ENCODE measurements at regions not wholly inside any gene's neighbourhood (a gene's known extent, or its start where the extent isn't known, plus 50 kb on each side); places are given as distances from the start of the nearest gene placed in this dataset.

DNA sequence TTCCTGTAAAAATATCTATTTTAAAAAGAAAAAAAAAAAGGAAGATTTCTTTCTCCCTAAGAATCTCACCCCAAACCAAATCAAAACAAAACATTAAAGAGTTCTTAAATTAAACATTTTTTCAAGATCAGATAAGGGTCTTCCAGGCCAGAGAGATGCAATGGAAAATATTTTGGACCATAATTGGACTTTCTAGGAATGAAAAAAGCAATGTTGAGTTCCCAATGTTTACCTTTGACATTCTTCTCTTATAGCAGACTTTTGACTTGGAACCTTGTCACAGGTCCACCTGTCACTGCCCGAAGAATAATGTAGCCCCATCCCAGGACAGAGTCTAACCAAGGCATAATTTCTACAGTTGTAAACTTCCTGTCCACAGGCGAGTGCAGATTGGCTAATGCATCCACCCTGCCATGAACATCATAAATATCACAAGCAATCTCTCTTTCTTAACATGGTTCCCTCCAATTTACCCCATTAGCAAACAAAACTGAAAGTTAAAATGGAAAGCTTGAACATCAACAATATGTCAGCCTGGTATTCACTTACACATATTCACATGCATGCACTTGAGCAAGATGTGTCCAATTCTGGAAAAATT is 121.7 kb upstream of the ZNF366 start:
- Histone ChIP-seq H3K27ac (ENCODE audit: low read depth in 2 of 2, low read length in 2 of 2) (no peak overlapping the region), H3K4me3 (ENCODE audit: low read length in 2 of 2) (no peak overlapping the region), H3K36me3 (ENCODE audit: control insufficient read depth in 2 of 2, insufficient read depth in 2 of 2, low read length in 2 of 2) (no peaks in the 10 kb centered on the region), H3K27me3 (ENCODE audit: control insufficient read depth in 2 of 2, insufficient read depth in 2 of 2, low read length in 2 of 2) (no peaks in the 10 kb centered on the region), H3K4me1 (ENCODE audit: control insufficient read depth in 2 of 2, insufficient read depth in 2 of 2, low read length in 2 of 2) (peaks cover 0 to 4% of the 10 kb centered on the region in 2 donors), H3K9ac (ENCODE audit: low read depth in 1 of 2, low read length in 2 of 2) (no peak overlapping the region), H3K9me3 (ENCODE audit: control insufficient read depth in 2 of 2, low read length in 2 of 2) (no peaks in the 10 kb centered on the region)

DNA sequence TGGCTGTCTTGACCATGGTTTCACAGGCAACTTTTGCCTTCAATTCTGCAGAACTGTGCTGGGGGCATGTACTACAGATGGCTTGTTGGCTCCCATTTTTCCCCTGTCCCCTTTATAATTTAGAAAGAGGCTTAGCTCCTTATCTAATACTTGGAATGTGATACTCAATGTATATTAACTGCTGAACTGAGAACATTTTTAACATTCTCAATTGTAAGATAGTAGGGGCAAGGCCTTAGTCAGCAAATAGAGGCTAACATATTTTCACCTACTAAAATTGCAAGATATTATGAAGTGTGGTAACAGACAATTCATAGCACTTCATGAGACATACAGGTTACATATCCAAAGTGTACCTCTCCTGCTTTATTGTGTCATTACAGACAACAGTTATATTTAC is 118.1 kb upstream of the ZNF366 start:
- H3K9ac ChIP-seq (ENCODE audit: low read depth in 1 of 2, low read length in 2 of 2) = no peak overlapping the region
- no peak overlapping the region for H3K4me3 ChIP-seq (ENCODE audit: low read length in 2 of 2)
- H3K27ac ChIP-seq (ENCODE audit: low read depth in 2 of 2, low read length in 2 of 2) = no peak overlapping the region
- H3K27me3 ChIP-seq (ENCODE audit: control insufficient read depth in 2 of 2, insufficient read depth in 2 of 2, low read length in 2 of 2) = no peaks in the 10 kb centered on the region
- no peaks in the 10 kb centered on the region for H3K9me3 ChIP-seq (ENCODE audit: control insufficient read depth in 2 of 2, low read length in 2 of 2)
- H3K4me1 ChIP-seq (ENCODE audit: control insufficient read depth in 2 of 2, insufficient read depth in 2 of 2, low read length in 2 of 2) = peaks cover 0 to 4% of the 10 kb centered on the region in 2 donors
- no peaks in the 10 kb centered on the region for H3K36me3 ChIP-seq (ENCODE audit: control insufficient read depth in 2 of 2, insufficient read depth in 2 of 2, low read length in 2 of 2)

DNA sequence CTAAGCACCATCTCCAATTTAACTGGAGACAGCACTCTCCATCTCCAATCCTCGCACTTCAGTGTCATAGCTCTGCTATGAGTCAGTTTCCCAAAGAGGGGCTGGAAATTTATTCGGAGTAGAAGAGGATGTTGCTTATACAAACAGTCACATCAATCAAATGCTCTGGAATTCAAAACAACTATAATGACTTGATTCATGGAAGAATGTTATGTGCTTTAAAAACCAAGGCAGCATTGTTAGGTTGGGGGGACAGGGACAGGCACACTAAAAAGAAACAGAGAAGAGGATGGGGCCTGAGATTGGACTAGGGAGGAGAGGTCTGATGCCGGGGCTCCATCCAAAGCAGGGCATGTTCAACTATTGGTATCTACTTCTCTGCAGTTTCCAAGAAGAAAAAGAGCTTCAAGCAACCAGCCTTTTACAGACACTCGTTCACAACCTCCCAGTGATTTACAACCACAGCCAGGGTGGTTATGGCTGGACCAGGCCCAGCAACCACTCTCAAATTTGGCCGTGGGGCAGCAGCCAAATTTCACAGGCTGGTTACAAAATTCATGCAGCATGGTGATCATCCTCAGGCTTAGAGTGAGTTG is 117.5 kb upstream of the ZNF366 start:
- no peaks in the 10 kb centered on the region for H3K36me3 ChIP-seq (ENCODE audit: control insufficient read depth in 2 of 2, insufficient read depth in 2 of 2, low read length in 2 of 2)
- no peaks in the 10 kb centered on the region for H3K27me3 ChIP-seq (ENCODE audit: control insufficient read depth in 2 of 2, insufficient read depth in 2 of 2, low read length in 2 of 2)
- no peak overlapping the region for H3K27ac ChIP-seq (ENCODE audit: low read depth in 2 of 2, low read length in 2 of 2)
- no peak overlapping the region for H3K4me3 ChIP-seq (ENCODE audit: low read length in 2 of 2)
- H3K9me3 ChIP-seq (ENCODE audit: control insufficient read depth in 2 of 2, low read length in 2 of 2) = no peaks in the 10 kb centered on the region
- H3K4me1 ChIP-seq (ENCODE audit: control insufficient read depth in 2 of 2, insufficient read depth in 2 of 2, low read length in 2 of 2) = peaks cover 0 to 4% of the 10 kb centered on the region in 2 donors
- no peak overlapping the region for H3K9ac ChIP-seq (ENCODE audit: low read depth in 1 of 2, low read length in 2 of 2)

DNA sequence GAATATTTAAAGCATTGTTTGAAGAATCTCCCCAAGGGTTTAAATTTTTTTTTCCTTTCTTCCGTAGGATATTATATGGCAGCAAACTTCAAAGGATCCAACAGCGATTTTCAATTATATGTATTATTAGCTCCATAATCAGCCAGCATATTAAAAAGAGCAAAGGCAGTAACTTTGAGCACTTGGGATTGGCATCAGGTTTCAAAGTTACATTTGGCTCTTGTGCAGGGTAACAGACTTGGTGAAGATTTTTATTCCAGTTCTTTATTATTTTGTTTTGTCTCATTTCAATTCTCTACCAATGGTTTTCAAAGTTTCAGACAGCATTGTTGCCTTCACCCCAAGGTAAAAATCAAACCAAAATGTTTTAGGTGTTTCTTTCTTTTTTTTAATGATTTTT is 116.7 kb upstream of the ZNF366 start:
- H3K9me3 ChIP-seq (ENCODE audit: control insufficient read depth in 2 of 2, low read length in 2 of 2) = no peaks in the 10 kb centered on the region
- no peaks in the 10 kb centered on the region for H3K36me3 ChIP-seq (ENCODE audit: control insufficient read depth in 2 of 2, insufficient read depth in 2 of 2, low read length in 2 of 2)
- peaks cover 0 to 1% of the 10 kb centered on the region in 2 donors for H3K4me1 ChIP-seq (ENCODE audit: control insufficient read depth in 2 of 2, insufficient read depth in 2 of 2, low read length in 2 of 2)
- H3K9ac ChIP-seq (ENCODE audit: low read depth in 1 of 2, low read length in 2 of 2) = no peak overlapping the region
- no peak overlapping the region for H3K27ac ChIP-seq (ENCODE audit: low read depth in 2 of 2, low read length in 2 of 2)
- H3K4me3 ChIP-seq (ENCODE audit: low read length in 2 of 2) = no peak overlapping the region
- no peaks in the 10 kb centered on the region for H3K27me3 ChIP-seq (ENCODE audit: control insufficient read depth in 2 of 2, insufficient read depth in 2 of 2, low read length in 2 of 2)

DNA sequence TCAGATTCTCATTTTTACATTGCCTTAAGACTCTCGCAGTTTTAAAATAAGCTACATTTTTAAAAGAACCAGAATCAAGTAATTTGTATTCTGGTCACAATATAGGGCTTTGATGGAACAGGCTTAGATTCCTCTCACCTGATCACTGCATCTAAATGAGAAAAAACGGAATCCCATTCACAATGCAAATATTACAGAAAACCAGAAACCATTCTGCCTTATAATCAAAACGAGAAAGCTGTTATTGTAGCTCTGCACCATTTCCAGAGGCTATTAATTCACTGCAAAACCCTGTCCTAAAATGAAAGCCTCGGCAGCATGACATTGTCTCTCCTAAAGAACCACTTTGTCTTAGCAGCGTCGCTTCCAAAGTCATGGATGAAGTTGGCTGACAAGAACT is 116.1 kb upstream of the ZNF366 start:
- Histone ChIP-seq H3K4me3 (ENCODE audit: low read length in 2 of 2) (no peak overlapping the region), H3K36me3 (ENCODE audit: control insufficient read depth in 2 of 2, insufficient read depth in 2 of 2, low read length in 2 of 2) (no peaks in the 10 kb centered on the region), H3K9ac (ENCODE audit: low read depth in 1 of 2, low read length in 2 of 2) (no peak overlapping the region), H3K9me3 (ENCODE audit: control insufficient read depth in 2 of 2, low read length in 2 of 2) (no peaks in the 10 kb centered on the region), H3K27me3 (ENCODE audit: control insufficient read depth in 2 of 2, insufficient read depth in 2 of 2, low read length in 2 of 2) (no peaks in the 10 kb centered on the region), H3K4me1 (ENCODE audit: control insufficient read depth in 2 of 2, insufficient read depth in 2 of 2, low read length in 2 of 2) (no peaks in the 10 kb centered on the region), H3K27ac (ENCODE audit: low read depth in 2 of 2, low read length in 2 of 2) (no peak overlapping the region)

DNA sequence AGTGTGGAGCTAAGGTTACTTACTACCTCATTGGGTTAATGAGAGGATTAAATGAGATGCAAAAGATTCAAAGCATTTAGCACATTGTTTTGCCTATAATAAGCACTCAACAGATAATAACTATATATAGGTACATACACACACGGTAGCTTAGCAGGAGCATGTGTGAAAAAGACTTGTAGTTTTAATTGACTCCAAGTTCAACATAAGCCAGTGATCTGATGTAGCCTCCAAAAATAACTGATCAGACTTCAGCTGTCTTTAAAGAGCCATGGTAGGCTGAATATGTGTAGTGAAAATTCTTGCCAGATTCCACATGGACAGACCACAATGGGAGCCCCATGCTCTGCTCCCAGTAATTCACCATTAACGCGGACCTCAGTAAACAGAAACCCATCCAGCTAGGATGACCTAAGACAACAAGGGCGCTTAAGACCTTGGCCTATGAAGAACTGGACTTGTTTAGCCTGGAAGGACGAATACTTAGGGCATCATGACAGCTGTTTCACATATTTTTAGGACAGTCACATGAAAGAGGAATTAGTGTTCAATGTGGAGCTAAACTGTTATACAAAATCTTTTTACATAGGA is 115.1 kb upstream of the ZNF366 start:
- H3K36me3 ChIP-seq (ENCODE audit: control insufficient read depth in 2 of 2, insufficient read depth in 2 of 2, low read length in 2 of 2) = no peaks in the 10 kb centered on the region
- H3K4me1 ChIP-seq (ENCODE audit: control insufficient read depth in 2 of 2, insufficient read depth in 2 of 2, low read length in 2 of 2) = no peaks in the 10 kb centered on the region
- no peaks in the 10 kb centered on the region for H3K27me3 ChIP-seq (ENCODE audit: control insufficient read depth in 2 of 2, insufficient read depth in 2 of 2, low read length in 2 of 2)
- no peak overlapping the region for H3K4me3 ChIP-seq (ENCODE audit: low read length in 2 of 2)
- no peak overlapping the region for H3K9ac ChIP-seq (ENCODE audit: low read depth in 1 of 2, low read length in 2 of 2)
- no peaks in the 10 kb centered on the region for H3K9me3 ChIP-seq (ENCODE audit: control insufficient read depth in 2 of 2, low read length in 2 of 2)
- no peak overlapping the region for H3K27ac ChIP-seq (ENCODE audit: low read depth in 2 of 2, low read length in 2 of 2)

DNA sequence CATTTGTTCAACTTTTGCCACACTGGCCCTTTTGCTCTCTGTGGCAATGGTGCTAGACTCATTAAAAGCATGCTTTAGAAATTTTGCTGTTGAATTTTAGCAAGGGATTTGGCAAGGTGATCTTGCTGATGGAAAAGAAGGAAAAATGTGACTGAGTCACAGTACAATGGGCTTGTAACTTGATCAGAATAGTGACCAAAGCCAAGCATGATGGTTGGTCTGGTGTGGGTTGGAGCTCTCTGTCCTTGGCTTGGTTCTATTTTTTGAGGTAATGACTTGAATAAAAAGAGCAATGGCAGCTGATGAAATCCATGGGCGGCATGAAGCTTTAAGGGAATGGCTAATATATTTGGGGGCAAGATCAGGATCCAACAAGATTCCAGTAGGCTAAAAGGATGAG is 114.4 kb upstream of the ZNF366 start:
- no peak overlapping the region for H3K9ac ChIP-seq (ENCODE audit: low read depth in 1 of 2, low read length in 2 of 2)
- no peak overlapping the region for H3K27ac ChIP-seq (ENCODE audit: low read depth in 2 of 2, low read length in 2 of 2)
- H3K4me3 ChIP-seq (ENCODE audit: low read length in 2 of 2) = no peak overlapping the region
- H3K36me3 ChIP-seq (ENCODE audit: control insufficient read depth in 2 of 2, insufficient read depth in 2 of 2, low read length in 2 of 2) = no peaks in the 10 kb centered on the region
- no peaks in the 10 kb centered on the region for H3K9me3 ChIP-seq (ENCODE audit: control insufficient read depth in 2 of 2, low read length in 2 of 2)
- H3K4me1 ChIP-seq (ENCODE audit: control insufficient read depth in 2 of 2, insufficient read depth in 2 of 2, low read length in 2 of 2) = no peaks in the 10 kb centered on the region
- no peaks in the 10 kb centered on the region for H3K27me3 ChIP-seq (ENCODE audit: control insufficient read depth in 2 of 2, insufficient read depth in 2 of 2, low read length in 2 of 2)

DNA sequence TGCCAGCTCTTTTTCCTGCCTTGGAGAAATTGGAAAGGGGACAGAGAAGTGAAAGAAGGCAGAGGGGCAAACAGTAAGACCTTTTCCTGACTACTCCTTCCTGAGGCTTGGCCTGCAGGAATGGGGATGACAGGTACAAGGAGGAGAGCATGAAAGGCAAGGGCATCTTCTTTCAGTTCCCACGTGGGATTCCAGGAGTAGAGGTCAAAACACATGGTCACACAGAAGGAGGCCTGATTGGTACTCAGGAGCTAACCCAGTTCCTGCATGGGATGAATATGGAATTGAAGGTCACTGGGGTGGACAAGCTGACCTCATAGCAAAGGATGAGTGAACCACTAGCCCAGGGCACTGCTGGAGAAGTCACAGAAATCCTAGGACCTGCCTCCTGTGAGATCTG is 112.5 kb upstream of the ZNF366 start:
- Histone ChIP-seq H3K4me3 (ENCODE audit: low read length in 2 of 2) (no peak overlapping the region), H3K27me3 (ENCODE audit: control insufficient read depth in 2 of 2, insufficient read depth in 2 of 2, low read length in 2 of 2) (no peaks in the 10 kb centered on the region), H3K9ac (ENCODE audit: low read depth in 1 of 2, low read length in 2 of 2) (no peak overlapping the region), H3K27ac (ENCODE audit: low read depth in 2 of 2, low read length in 2 of 2) (no peak overlapping the region), H3K4me1 (ENCODE audit: control insufficient read depth in 2 of 2, insufficient read depth in 2 of 2, low read length in 2 of 2) (no peaks in the 10 kb centered on the region), H3K36me3 (ENCODE audit: control insufficient read depth in 2 of 2, insufficient read depth in 2 of 2, low read length in 2 of 2) (no peaks in the 10 kb centered on the region), H3K9me3 (ENCODE audit: control insufficient read depth in 2 of 2, low read length in 2 of 2) (no peaks in the 10 kb centered on the region)

DNA sequence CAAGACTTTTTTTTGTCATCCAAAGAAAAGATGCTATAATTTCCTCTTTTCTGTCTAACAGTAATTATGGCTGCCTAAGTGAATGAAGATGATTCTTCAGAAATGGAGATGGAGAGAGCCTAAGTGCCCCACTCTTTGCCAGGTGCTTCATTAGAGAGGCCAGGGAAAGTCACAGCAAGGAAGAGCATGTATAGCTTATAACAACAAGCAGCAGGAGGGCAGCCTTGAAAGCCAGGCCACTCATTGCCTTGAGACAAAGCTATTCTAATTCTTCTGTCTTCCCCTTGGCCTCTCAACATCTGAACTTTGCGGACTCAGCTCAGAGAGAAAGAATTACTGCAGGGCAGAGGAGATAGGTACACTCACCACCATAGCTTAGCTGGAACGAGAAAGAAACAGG is 112.0 kb upstream of the ZNF366 start:
- no peaks in the 10 kb centered on the region for H3K36me3 ChIP-seq (ENCODE audit: control insufficient read depth in 2 of 2, insufficient read depth in 2 of 2, low read length in 2 of 2)
- no peaks in the 10 kb centered on the region for H3K27me3 ChIP-seq (ENCODE audit: control insufficient read depth in 2 of 2, insufficient read depth in 2 of 2, low read length in 2 of 2)
- no peak overlapping the region for H3K4me3 ChIP-seq (ENCODE audit: low read length in 2 of 2)
- no peaks in the 10 kb centered on the region for H3K9me3 ChIP-seq (ENCODE audit: control insufficient read depth in 2 of 2, low read length in 2 of 2)
- no peak overlapping the region for H3K9ac ChIP-seq (ENCODE audit: low read depth in 1 of 2, low read length in 2 of 2)
- no peaks in the 10 kb centered on the region for H3K4me1 ChIP-seq (ENCODE audit: control insufficient read depth in 2 of 2, insufficient read depth in 2 of 2, low read length in 2 of 2)
- H3K27ac ChIP-seq (ENCODE audit: low read depth in 2 of 2, low read length in 2 of 2) = no peak overlapping the region

DNA sequence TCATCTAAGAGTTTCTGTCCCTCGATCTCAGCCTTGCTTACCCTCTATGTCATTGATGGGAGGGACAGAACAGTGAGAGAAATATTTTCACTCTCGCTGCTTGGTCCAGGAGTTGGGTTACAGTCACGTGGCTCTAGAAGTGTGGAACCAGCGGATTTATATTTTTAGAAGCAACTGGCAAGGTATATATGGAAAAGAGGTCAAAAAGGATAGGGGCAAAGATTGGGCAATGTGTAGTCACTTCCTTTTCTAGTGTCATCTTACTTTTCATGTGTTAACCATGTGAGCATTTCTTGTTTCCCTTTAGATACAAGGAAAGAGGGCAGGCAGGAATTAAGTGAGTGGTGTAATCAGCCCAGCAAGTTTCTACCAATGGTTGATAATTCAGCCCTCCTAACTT is 111.5 kb upstream of the ZNF366 start:
- Histone ChIP-seq H3K27me3 (ENCODE audit: control insufficient read depth in 2 of 2, insufficient read depth in 2 of 2, low read length in 2 of 2) (no peaks in the 10 kb centered on the region), H3K9me3 (ENCODE audit: control insufficient read depth in 2 of 2, low read length in 2 of 2) (no peaks in the 10 kb centered on the region), H3K9ac (ENCODE audit: low read depth in 1 of 2, low read length in 2 of 2) (no peak overlapping the region), H3K27ac (ENCODE audit: low read depth in 2 of 2, low read length in 2 of 2) (no peak overlapping the region), H3K4me3 (ENCODE audit: low read length in 2 of 2) (no peak overlapping the region), H3K36me3 (ENCODE audit: control insufficient read depth in 2 of 2, insufficient read depth in 2 of 2, low read length in 2 of 2) (no peaks in the 10 kb centered on the region), H3K4me1 (ENCODE audit: control insufficient read depth in 2 of 2, insufficient read depth in 2 of 2, low read length in 2 of 2) (no peaks in the 10 kb centered on the region)

Data from mucosa of rectum (tissue), 2 donors.